ENCODE measurements at regions not wholly inside any gene's neighbourhood (a gene's known extent, or its start where the extent isn't known, plus 50 kb on each side); places are given as distances from the start of the nearest gene placed in this dataset.
"Not testable (repeated sequence)": the region's sequence is repeated elsewhere in the genome, so short reads cannot be mapped to it uniquely, and the experiment has no call there.

GRCh38 chr5:44953078-44953477, 144.3 kb downstream of the MRPS30 start:
- Mint-ChIP-seq H3K36me3 (no peaks in the 10 kb centered on the region), H3K27me3 (ENCODE audit: low read depth) (no peaks in the 10 kb centered on the region), H3K9me3 (peaks cover 4% of the 10 kb centered on the region; the same call in 1 of the 2 replicates), H3K4me1 (peaks cover 12% of the 10 kb centered on the region), H3K4me3 (no peak overlapping the region), H3K27ac (no peak overlapping the region)
- POLR2A ChIA-PET = no interaction called here
- ATAC-seq (no peak), DNase-seq (ENCODE audit: low spot score) (no peak)
- CTCF ChIA-PET = interaction anchor here (0.7 to 1.5 kb wide), 4 partner anchors 34 to 568 kb away, joined by 3 to 4 read pairs (median 3); no protein-coding TSS in a partner anchor
- TF ChIP-seq FOXJ3 (CRISPR knock-in tag; IDR thresholded peaks at IDR 0.05; ENCODE audit: borderline replicate concordance) = no peak

- POLR2A ChIA-PET; CTCF ChIA-PET; H3K9me3 Mint-ChIP-seq; H3K4me3 Mint-ChIP-seq; ATAC-seq; H3K27me3 Mint-ChIP-seq (ENCODE audit: low read depth); H3K4me1 Mint-ChIP-seq; H3K27ac Mint-ChIP-seq; H3K36me3 Mint-ChIP-seq; DNase-seq (ENCODE audit: low spot score): not testable (repeated sequence)
- 0 out of 2 replicates have a peak, but pooled peaks have one; percentile 18 for TF ChIP-seq NFYB (CRISPR knock-in tag; conservative IDR thresholded peaks at IDR 0.05; ENCODE audit: low read depth)
These were observed 150.3 kb downstream of the MRPS30 start for GRCh38 chr5:44958943-44959454.

GRCh38 chr5:44969825-44970224, 161.1 kb downstream of the MRPS30 start:
- CTCF ChIA-PET = no interaction called here
- no peak for DNase-seq (ENCODE audit: low spot score)
- Mint-ChIP-seq H3K27ac (no peak overlapping the region), H3K36me3 (no peaks in the 10 kb centered on the region), H3K4me1 (no peaks in the 10 kb centered on the region), H3K9me3 (peaks cover 26% of the 10 kb centered on the region), H3K27me3 (ENCODE audit: low read depth) (no peaks in the 10 kb centered on the region), H3K4me3 (no peak overlapping the region)
- TF ChIP-seq FOXJ3 (CRISPR knock-in tag; IDR thresholded peaks at IDR 0.05; ENCODE audit: borderline replicate concordance) (no peak), CREM (CRISPR knock-in tag; IDR thresholded peaks at IDR 0.05) (no peak), PRRX2 (CRISPR knock-in tag; IDR thresholded peaks at IDR 0.05) (no peak), KAT7 (CRISPR knock-in tag; IDR thresholded peaks at IDR 0.05; ENCODE audit: borderline replicate concordance) (no peak), ZNF121 (CRISPR knock-in tag; IDR thresholded peaks at IDR 0.05) (no peak), ZSCAN18 (CRISPR knock-in tag; IDR thresholded peaks at IDR 0.05) (no peak), NR3C1 (CRISPR knock-in tag; conservative IDR thresholded peaks at IDR 0.05; ENCODE audit: low read depth) (no peak), TP53 (CRISPR knock-in tag; IDR thresholded peaks at IDR 0.05) (no peak), MYBL2 (CRISPR knock-in tag; IDR thresholded peaks at IDR 0.05) (no peak)
- no peak for ATAC-seq
- POLR2A ChIA-PET = no interaction called here

GRCh38 chr5:44970963-44971362, 162.2 kb downstream of the MRPS30 start:
- DNase-seq (ENCODE audit: low spot score); H3K27ac Mint-ChIP-seq; POLR2A ChIA-PET; CTCF ChIA-PET; H3K27me3 Mint-ChIP-seq (ENCODE audit: low read depth); ATAC-seq; H3K4me1 Mint-ChIP-seq; H3K4me3 Mint-ChIP-seq; H3K36me3 Mint-ChIP-seq: not testable (repeated sequence)
- H3K9me3 Mint-ChIP-seq = peaks cover 36% of the 10 kb centered on the region

- no peak for TF ChIP-seq TCF7 (CRISPR knock-in tag; IDR thresholded peaks at IDR 0.05; ENCODE audit: low read depth)
- TF ChIP-seq FOXP4 (CRISPR knock-in tag; IDR thresholded peaks at IDR 0.05) = no peak
- TF ChIP-seq CDX4 (CRISPR knock-in tag; IDR thresholded peaks at IDR 0.05; ENCODE audit: borderline replicate concordance) = no peak
- no peak for TF ChIP-seq ATF3 (CRISPR knock-in tag; conservative IDR thresholded peaks at IDR 0.05)
- no peak for TF ChIP-seq PRDM15 (CRISPR knock-in tag; IDR thresholded peaks at IDR 0.05)
- no peak for TF ChIP-seq SP1 (CRISPR knock-in tag; conservative IDR thresholded peaks at IDR 0.05)
- DNase-seq (ENCODE audit: low spot score) (no peak), ATAC-seq (no peak)
- Mint-ChIP-seq H3K27ac (no peak overlapping the region), H3K9me3 (peaks cover 60% of the 10 kb centered on the region), H3K27me3 (ENCODE audit: low read depth) (no peaks in the 10 kb centered on the region), H3K36me3 (peaks cover 13% of the 10 kb centered on the region), H3K4me1 (no peaks in the 10 kb centered on the region), H3K4me3 (no peak overlapping the region)
- CTCF ChIA-PET = no interaction called here
- POLR2A ChIA-PET = no interaction called here
These were observed 166.1 kb downstream of the MRPS30 start for GRCh38 chr5:44974813-44975212.

All from WTC11 (cell line).